GM19239 (cell line): ENCODE measurements at regions not wholly inside any gene's neighbourhood (a gene's known extent, or its start where the extent isn't known, plus 50 kb on each side); places are given as distances from the start of the nearest gene placed in this dataset.

Experiments
- DNase-seq: peaks from one replicate; pipeline ENCODE4 v3.0.0; 2011; ENCODE audit warnings: low spot score; ENCODE audit not compliant: insufficient read length
- FAIRE-seq: peaks from 2 replicates; lab custom pipeline; 2011; peaks lifted over from hg19 to GRCh38; lab: Jason Lieb, UNC

GRCh38 chr13:105273665-105274222 is 1261.7 kb downstream of the EFNB2 start:
- FAIRE-seq (no peak), DNase-seq (no peak)

- DNase-seq (no peak), FAIRE-seq (no peak)
Measured at GRCh38 chr13:105272660-105273631, 1262.5 kb downstream of the EFNB2 start.

GRCh38 chr13:105266615-105267014 is 1268.8 kb downstream of the EFNB2 start:
- FAIRE-seq (no peak), DNase-seq (no peak)

- DNase-seq (no peak), FAIRE-seq (no peak)
Measured at GRCh38 chr13:105262579-105262978, 1272.9 kb downstream of the EFNB2 start.

- FAIRE-seq (no peak), DNase-seq (no peak)
Measured at GRCh38 chr13:105259426-105259825, 1276.0 kb downstream of the EFNB2 start.

GRCh38 chr13:105255472-105255871 is 1280.0 kb downstream of the EFNB2 start:
- no peak for FAIRE-seq

GRCh38 chr13:105251293-105251692 is 1284.2 kb downstream of the EFNB2 start:
- DNase-seq (no peak), FAIRE-seq (no peak)

More at GRCh38 chr13:105255472-105255871, 1280.0 kb downstream of the EFNB2 start:
- no peak for DNase-seq

GRCh38 chr13:105247830-105248229 is 1287.6 kb downstream of the EFNB2 start:
- DNase-seq (no peak), FAIRE-seq (no peak)

- DNase-seq (no peak), FAIRE-seq (no peak)
Measured at GRCh38 chr13:105240371-105240770, 1295.1 kb downstream of the EFNB2 start.

GRCh38 chr13:105232439-105232838 is 1303.0 kb downstream of the EFNB2 start:
- no peak for FAIRE-seq
- no peak for DNase-seq

- DNase-seq, result no peak
- no peak for FAIRE-seq
Measured at GRCh38 chr13:105232006-105232405, 1303.5 kb downstream of the EFNB2 start.

- FAIRE-seq (no peak), DNase-seq (no peak)
Measured at GRCh38 chr13:105231579-105231978, 1303.9 kb downstream of the EFNB2 start.

GRCh38 chr13:105220881-105221280 is 1314.6 kb downstream of the EFNB2 start:
- DNase-seq, result no peak
- FAIRE-seq, result no peak

- DNase-seq, result no peak
- no peak for FAIRE-seq
Measured at GRCh38 chr13:105220063-105220462, 1315.4 kb downstream of the EFNB2 start.

GRCh38 chr13:105219651-105220050 is 1315.8 kb downstream of the EFNB2 start:
- no peak for FAIRE-seq
- no peak for DNase-seq

- no peak for FAIRE-seq
Measured at GRCh38 chr13:105213512-105213911, 1322.0 kb downstream of the EFNB2 start.

GRCh38 chr13:105207572-105208293 is 1327.7 kb downstream of the EFNB2 start:
- DNase-seq, result no peak
- FAIRE-seq, result no peak

More at GRCh38 chr13:105213512-105213911, 1322.0 kb downstream of the EFNB2 start:
- no peak for DNase-seq

- DNase-seq, result no peak
- FAIRE-seq, result no peak
Measured at GRCh38 chr13:105202354-105202753, 1333.1 kb downstream of the EFNB2 start.

GRCh38 chr13:105201351-105201750 is 1334.1 kb downstream of the EFNB2 start:
- FAIRE-seq (no peak), DNase-seq (no peak)

GRCh38 chr13:105200181-105200580 is 1335.3 kb downstream of the EFNB2 start:
- no peak for FAIRE-seq

GRCh38 chr13:105196052-105196451 is 1339.4 kb downstream of the EFNB2 start:
- FAIRE-seq (no peak), DNase-seq (no peak)

More at GRCh38 chr13:105200181-105200580, 1335.3 kb downstream of the EFNB2 start:
- no peak for DNase-seq
